CD4-positive, alpha-beta T cell treated with Interleukin-12 subunit alpha and Interleukin-12 subunit beta, for 1 hour (primary cell): ENCODE measurements at regions not wholly inside any gene's neighbourhood (a gene's known extent, or its start where the extent isn't known, plus 50 kb on each side); places are given as distances from the start of the nearest gene placed in this dataset.

Experiments used
- DNase-seq: peaks from one replicate; pipeline ENCODE4 v3.0.0-alpha.2; 2020

- no peak for DNase-seq
These were observed 365.7 kb downstream of the FGF13 start for GRCh38 chrX:138345801-138346200.

GRCh38 chrX:138349351-138349750, 362.2 kb downstream of the FGF13 start:
- DNase-seq = no peak

GRCh38 chrX:138378876-138379275, 332.6 kb downstream of the FGF13 start:
- no peak for DNase-seq

DNA sequence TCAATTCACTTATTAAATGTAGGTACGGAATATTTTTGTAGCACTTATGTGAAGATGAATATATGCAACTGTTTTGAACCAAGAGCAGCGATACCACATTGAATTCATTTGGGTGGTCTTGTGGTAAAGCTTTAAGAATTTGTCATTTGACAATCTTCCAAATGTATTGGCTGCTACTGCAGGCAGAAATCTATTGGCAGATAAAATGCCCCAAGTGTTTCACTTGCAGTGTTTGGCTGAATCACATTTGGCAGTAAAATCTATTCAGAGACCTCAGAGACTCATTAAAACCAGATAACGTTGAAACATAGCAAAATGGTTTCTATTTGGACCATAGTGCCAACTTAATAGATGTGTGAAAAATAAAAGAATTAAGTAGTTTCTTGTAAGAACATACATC, 303.4 kb downstream of the FGF13 start:
- no peak for DNase-seq

DNA sequence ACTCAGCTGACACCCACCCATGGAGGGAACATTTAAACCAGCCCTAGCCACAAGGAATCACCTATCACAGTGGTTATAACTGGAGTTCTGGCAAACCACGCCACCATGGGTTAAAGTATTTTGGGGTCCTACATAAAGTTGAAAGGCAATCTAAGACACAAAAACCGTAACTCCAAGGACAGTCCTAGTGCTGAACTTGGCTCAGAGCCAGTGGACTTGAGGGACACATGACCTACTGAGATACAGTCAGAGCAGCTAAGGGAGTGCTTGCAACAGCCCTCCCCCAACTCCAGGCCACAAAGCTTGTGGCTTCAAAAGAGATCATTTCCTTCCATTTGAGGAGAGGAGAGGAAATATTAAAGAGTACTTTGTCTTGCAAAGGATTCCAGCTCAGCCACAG, 300.5 kb downstream of the FGF13 start:
- DNase-seq = no peak
